ENCODE measurements at regions not wholly inside any gene's neighbourhood (a gene's known extent, or its start where the extent isn't known, plus 50 kb on each side); places are given as distances from the start of the nearest gene placed in this dataset.

GRCh38 chr15:92843814-92844213 is 56.3 kb upstream of the CHD2 start:
- FAIRE-seq = no peak
- no peak for TF ChIP-seq RFX5 (IDR thresholded peaks at IDR 0.05; ENCODE audit: borderline replicate concordance, low read depth, low read length)
- TF ChIP-seq EZH2 (IDR thresholded peaks at IDR 0.05; ENCODE audit: low read depth, low read length, severe bottlenecking) = no peak
- TF ChIP-seq USF2 (IDR thresholded peaks at IDR 0.05; ENCODE audit: low read length) = no peak
- no peak for TF ChIP-seq RXRA (IDR thresholded peaks at IDR 0.05; ENCODE audit: insufficient read depth, low read depth, low read length)
- no peak for TF ChIP-seq HDAC6 (IDR thresholded peaks at IDR 0.05; ENCODE audit: low read depth, low read length)
- no peak for TF ChIP-seq ATF2 (IDR thresholded peaks at IDR 0.05; ENCODE audit: low read length)
- TF ChIP-seq CHD1 (IDR thresholded peaks at IDR 0.05; ENCODE audit: low read depth, low read length) = no peak
- no peak for TF ChIP-seq MAX (IDR thresholded peaks at IDR 0.05)
- no peak for TF ChIP-seq TCF12 (IDR thresholded peaks at IDR 0.05; ENCODE audit: low read depth, low read length)
- TF ChIP-seq SAP30 (IDR thresholded peaks at IDR 0.05; ENCODE audit: insufficient read depth, insufficient replicate concordance, low read length) = no peak
- TF ChIP-seq JUND (IDR thresholded peaks at IDR 0.05; ENCODE audit: low read length) = no peak

More at GRCh38 chr15:92843814-92844213, 56.3 kb upstream of the CHD2 start:
- H3K27ac ChIP-seq (ENCODE audit: low read depth, low read length) = no peak overlapping the region
- no peaks in the 10 kb centered on the region for H3K23me2 ChIP-seq (ENCODE audit: low read depth, low read length)
- CTCF ChIA-PET (ENCODE audit: partially characterized antibody) = interaction anchor here (0.7 to 1.0 kb wide), 2 partner anchors 10 to 12 kb away, joined by 3 read pairs; no protein-coding TSS in a partner anchor
- WGBS, 2 experiments (ENCODE audit: extremely low coverage in 1 of 2, insufficient coverage in 1 of 2, insufficient read length in 1 of 2, insufficient replicate concordance in 2 of 2, low coverage in 1 of 2, low lambda C conversion rate in 2 of 2, missing lambda C conversion rate in 1 of 2) = 85% methylated on average over 7 of the region's 7 CpGs; no CpG with 5 or more reads in 1 of the 2 experiments
- POLR2A ChIA-PET (ENCODE audit: partially characterized antibody) = interaction anchor here (0.6 to 2.2 kb wide), 4 partner anchors 12 to 38 kb away, joined by 4 to 6 read pairs (median 4); no protein-coding TSS in a partner anchor
- H2BK20ac ChIP-seq (ENCODE audit: low read length) = no peak overlapping the region
- no peak overlapping the region for H2AFZ ChIP-seq (ENCODE audit: low read length)
- no peak overlapping the region for H4K8ac ChIP-seq (ENCODE audit: extremely low read depth, insufficient read depth, low read length)
- H3K9me3 ChIP-seq (ENCODE audit: insufficient read depth in 2 of 2, low read depth in 1 of 2, low read length in 1 of 2) = no peaks in the 10 kb centered on the region
- H3K79me2 ChIP-seq (ENCODE audit: control insufficient read depth in 1 of 2, insufficient read depth in 2 of 2, low read length in 2 of 2) = no peaks in the 10 kb centered on the region
- H4K20me1 ChIP-seq (replicated peaks in 1 of 2; ENCODE audit: control insufficient read depth in 1 of 2, insufficient read depth in 2 of 2, low read length in 2 of 2) = no peaks in the 10 kb centered on the region
- H3K23ac ChIP-seq (ENCODE audit: insufficient read length) = no peak overlapping the region
- H2AK5ac ChIP-seq (ENCODE audit: low read depth, low read length) = no peak overlapping the region
- no peak overlapping the region for H2BK15ac ChIP-seq (ENCODE audit: low read length)
- no peak overlapping the region for H3K4me3 ChIP-seq (ENCODE audit: extremely low read depth in 1 of 4, insufficient read depth in 2 of 4, low read depth in 3 of 4, low read length in 4 of 4)
- H4K5ac ChIP-seq (ENCODE audit: insufficient read length, low read depth, low read length) = no peak overlapping the region
- no peaks in the 10 kb centered on the region for H3K36me3 ChIP-seq (ENCODE audit: control insufficient read depth in 2 of 4, insufficient read depth in 4 of 4, low read length in 3 of 4)
- no peaks in the 10 kb centered on the region; a peak in 1 of 7 replicates for H3K27me3 ChIP-seq (replicated peaks in 1 of 4; ENCODE audit: control insufficient read depth in 3 of 4, extremely low read depth in 1 of 4, insufficient read depth in 3 of 4, low read length in 3 of 4)
- H3K14ac ChIP-seq (ENCODE audit: insufficient read length) = no peak overlapping the region
- no peak overlapping the region for H3K18ac ChIP-seq (ENCODE audit: extremely low read depth, low read length)
- peaks cover 0 to 5% (median 4%) of the 10 kb centered on the region in 4 experiments; a peak in 3 of 7 replicates for H3K4me1 ChIP-seq (replicated peaks in 1 of 4; ENCODE audit: control insufficient read depth in 3 of 4, insufficient read depth in 4 of 4, low read length in 3 of 4)
- no peak overlapping the region for H3K9ac ChIP-seq (replicated peaks in 1 of 4; ENCODE audit: extremely low read depth in 1 of 4, low read depth in 3 of 4, low read length in 3 of 4)
- H3K4ac ChIP-seq (replicated peaks; ENCODE audit: insufficient read length, low read depth, low read length) = no peak overlapping the region
- H4K91ac ChIP-seq (replicated peaks; ENCODE audit: insufficient read length, low read length) = no peak overlapping the region
- no peak overlapping the region for H3K4me2 ChIP-seq (ENCODE audit: insufficient read depth in 1 of 2, low read depth in 2 of 2, low read length in 2 of 2)
- H3K79me1 ChIP-seq (ENCODE audit: low read depth, low read length) = no peaks in the 10 kb centered on the region
- no peak overlapping the region for H2BK120ac ChIP-seq (replicated peaks; ENCODE audit: low read depth, low read length)
- H3K56ac ChIP-seq (replicated peaks; ENCODE audit: insufficient read length, low read depth, low read length) = no peak overlapping the region
- H2BK5ac ChIP-seq (ENCODE audit: low read depth, low read length) = no peak overlapping the region
- no peak for DNase-seq (ENCODE audit: low read depth in 1 of 2, low spot score in 2 of 2)
- no peak overlapping the region for H2BK12ac ChIP-seq (ENCODE audit: low read depth, low read length)
